ENCODE measurements at regions not wholly inside any gene's neighbourhood (a gene's known extent, or its start where the extent isn't known, plus 50 kb on each side); places are given as distances from the start of the nearest gene placed in this dataset.

DNA sequence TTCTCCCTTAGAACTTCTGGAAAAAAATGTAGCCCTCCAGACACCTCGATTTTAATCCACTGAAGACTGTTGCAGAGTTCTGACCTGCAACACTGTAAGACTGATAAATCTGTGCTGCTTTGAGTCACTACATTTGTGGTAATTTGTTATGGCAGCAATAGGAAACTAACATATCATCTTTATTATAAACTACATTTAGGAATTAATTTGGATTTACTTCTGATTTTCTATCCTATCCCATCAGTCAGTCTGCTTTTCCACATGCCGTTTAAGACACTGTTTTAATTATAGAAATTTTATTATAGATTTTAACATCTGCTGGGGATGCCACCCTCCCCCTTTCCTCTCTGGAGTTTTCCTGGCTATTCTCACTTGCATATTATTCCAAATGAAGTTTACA lies 375.2 kb downstream of the DUSP6 start:
- TF ChIP-seq, protein P1, sequence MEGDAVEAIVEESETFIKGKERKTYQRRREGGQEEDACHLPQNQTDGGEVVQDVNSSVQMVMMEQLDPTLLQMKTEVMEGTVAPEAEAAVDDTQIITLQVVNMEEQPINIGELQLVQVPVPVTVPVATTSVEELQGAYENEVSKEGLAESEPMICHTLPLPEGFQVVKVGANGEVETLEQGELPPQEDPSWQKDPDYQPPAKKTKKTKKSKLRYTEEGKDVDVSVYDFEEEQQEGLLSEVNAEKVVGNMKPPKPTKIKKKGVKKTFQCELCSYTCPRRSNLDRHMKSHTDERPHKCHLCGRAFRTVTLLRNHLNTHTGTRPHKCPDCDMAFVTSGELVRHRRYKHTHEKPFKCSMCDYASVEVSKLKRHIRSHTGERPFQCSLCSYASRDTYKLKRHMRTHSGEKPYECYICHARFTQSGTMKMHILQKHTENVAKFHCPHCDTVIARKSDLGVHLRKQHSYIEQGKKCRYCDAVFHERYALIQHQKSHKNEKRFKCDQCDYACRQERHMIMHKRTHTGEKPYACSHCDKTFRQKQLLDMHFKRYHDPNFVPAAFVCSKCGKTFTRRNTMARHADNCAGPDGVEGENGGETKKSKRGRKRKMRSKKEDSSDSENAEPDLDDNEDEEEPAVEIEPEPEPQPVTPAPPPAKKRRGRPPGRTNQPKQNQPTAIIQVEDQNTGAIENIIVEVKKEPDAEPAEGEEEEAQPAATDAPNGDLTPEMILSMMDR (IDR thresholded peaks at IDR 0.05), result no peak
- TF ChIP-seq POLR2A (IDR thresholded peaks at IDR 0.05), result no peak
